Thyroid gland (tissue), 4 donors: ENCODE measurements at regions not wholly inside any gene's neighbourhood (a gene's known extent, or its start where the extent isn't known, plus 50 kb on each side); places are given as distances from the start of the nearest gene placed in this dataset.
"Not testable (repeated sequence)": the region's sequence is repeated elsewhere in the genome, so short reads cannot be mapped to it uniquely, and the experiment has no call there.

Experiments used
- DNase-seq, 2 donors: peaks; one replicate each; pipeline ENCODE4 v3.0.0-alpha.2; 2019
- H3K27ac ChIP-seq, 3 donors: fragments of 200-600 bp; sonication (generic); 1 replicate in 2 of 3; 2 replicates in 1 of 3; pipeline ENCODE4 v1.5.1; 2016 to 2019; ENCODE audit warnings: mild to moderate bottlenecking in 1 of 3, moderate library complexity in 1 of 3
- H3K27me3 ChIP-seq: fragments of 200-600 bp; sonication (generic); one replicate; pipeline ENCODE4 v1.5.1; 2019
- H3K36me3 ChIP-seq, 2 donors: fragments of 200-600 bp; sonication (generic); one replicate each; pipeline ENCODE4 v1.5.1; 2016 to 2019
- H3K4me1 ChIP-seq, 2 donors: fragments of 200-600 bp; sonication (generic); one replicate each; pipeline ENCODE4 v1.5.1; 2017 to 2019
- H3K4me3 ChIP-seq, 3 donors: fragments of 200-600 bp; sonication (generic); replicated peaks in 1 of 3; 1 replicate in 2 of 3; 2 replicates in 1 of 3; pipeline ENCODE4 v1.5.1; 2016; ENCODE audit warnings: mild to moderate bottlenecking in 1 of 3
- H3K9me3 ChIP-seq: fragments of 200-600 bp; sonication (generic); one replicate; pipeline ENCODE4 v1.5.1; 2017
- CTCF ChIP-seq, 6 experiments: fragments of 200-600 bp in 3 of 6; fragments of 450-650 bp in 3 of 6; sonication (generic) in 3 of 6; IDR thresholded peaks; one replicate each; pipeline ENCODE4 v1.5.1; 2016 to 2019; ENCODE audit warnings: antibody characterized with exemption in 6 of 6, mild to moderate bottlenecking in 2 of 6, inconsistent platforms in 1 of 6, moderate library complexity in 1 of 6
- POLR2A ChIP-seq, 2 donors: fragments of 450-650 bp; IDR thresholded peaks; one replicate each; pipeline ENCODE4 v1.6.1; 2017; ENCODE audit warnings: antibody characterized with exemption in 2 of 2, mild to moderate bottlenecking in 2 of 2, moderate library complexity in 1 of 2
- WGBS, 2 donors: methylation state at CpG; one replicate each; pipeline ENCODE4 v1.1.5; 2017; 5-methylcytosine and 5-hydroxymethylcytosine counted together
- intact Hi-C: fragments of 100-400 bp; cut with DNase I; formaldehyde crosslinking; loops from one replicate; pipeline ENCODE4 v1.15.1; 2023

- 84 to 97% methylated on average over 1 of the region's 1 CpG for WGBS, 2 donors
- H3K4me3 ChIP-seq: no peak overlapping the region
- TF ChIP-seq POLR2A (IDR thresholded peaks at IDR 0.05) (no peak), CTCF (IDR thresholded peaks at IDR 0.05) (no peak)
- H3K27me3 ChIP-seq: no peaks in the 10 kb centered on the region
- H3K36me3 ChIP-seq: no peaks in the 10 kb centered on the region
- no peaks in the 10 kb centered on the region for H3K9me3 ChIP-seq
- intact Hi-C loops: no loop called here
- H3K27ac ChIP-seq: no peak overlapping the region
- no peak for DNase-seq
- no peaks in the 10 kb centered on the region for H3K4me1 ChIP-seq
These were observed 229.0 kb downstream of the OXSM start for GRCh38 chr3:26018889-26019288.

- H3K27me3 ChIP-seq, intact Hi-C loops, H3K27ac ChIP-seq, H3K36me3 ChIP-seq, H3K4me1 ChIP-seq, H3K9me3 ChIP-seq, H3K4me3 ChIP-seq, DNase-seq: not testable (repeated sequence)
- WGBS, 2 donors: 90 to 94% methylated on average over 3 of the region's 3 CpGs
These were observed 234.3 kb downstream of the OXSM start for GRCh38 chr3:26024206-26024605.

- H3K36me3 ChIP-seq: no peaks in the 10 kb centered on the region
- H3K4me3 ChIP-seq: no peak overlapping the region
- no peaks in the 10 kb centered on the region for H3K27me3 ChIP-seq
- no peak for TF ChIP-seq POLR2A (IDR thresholded peaks at IDR 0.05)
- no peak for TF ChIP-seq CTCF (IDR thresholded peaks at IDR 0.05)
- 24 to 32% methylated on average over 2 of the region's 2 CpGs for WGBS, 2 donors
- H3K9me3 ChIP-seq: no peaks in the 10 kb centered on the region
- no peak overlapping the region for H3K27ac ChIP-seq
- intact Hi-C loops: no loop called here
- no peaks in the 10 kb centered on the region for H3K4me1 ChIP-seq
- no peak for DNase-seq
These were observed 239.4 kb downstream of the OXSM start for GRCh38 chr3:26029321-26029720.

GRCh38 chr3:26042126-26042525 is 252.2 kb downstream of the OXSM start:
- H3K27me3 ChIP-seq, H3K27ac ChIP-seq, intact Hi-C loops, H3K4me1 ChIP-seq, H3K9me3 ChIP-seq, H3K36me3 ChIP-seq, DNase-seq, H3K4me3 ChIP-seq: not testable (repeated sequence)
- 83 to 91% methylated on average over 12 of the region's 12 CpGs for WGBS, 2 donors

GRCh38 chr3:26049951-26050350 is 260.1 kb downstream of the OXSM start:
- Histone ChIP-seq H3K4me1 (no peaks in the 10 kb centered on the region), H3K27ac (no peak overlapping the region), H3K36me3 (no peaks in the 10 kb centered on the region), H3K27me3 (no peaks in the 10 kb centered on the region), H3K9me3 (no peaks in the 10 kb centered on the region), H3K4me3 (no peak overlapping the region)
- TF ChIP-seq POLR2A (IDR thresholded peaks at IDR 0.05) (no peak), CTCF (IDR thresholded peaks at IDR 0.05) (no peak)
- 56 to 65% methylated on average over 1 of the region's 1 CpG for WGBS, 2 donors
- no peak for DNase-seq
- intact Hi-C loops: no loop called here

- H3K9me3 ChIP-seq: no peaks in the 10 kb centered on the region
- no peak for DNase-seq
- H3K27me3 ChIP-seq: no peaks in the 10 kb centered on the region
- H3K4me1 ChIP-seq: no peaks in the 10 kb centered on the region
- no peaks in the 10 kb centered on the region for H3K36me3 ChIP-seq
- no peak overlapping the region for H3K4me3 ChIP-seq
- intact Hi-C loops: no loop called here
- 65 to 78% methylated on average over 1 of the region's 1 CpG for WGBS, 2 donors
- TF ChIP-seq CTCF (IDR thresholded peaks at IDR 0.05) (no peak), POLR2A (IDR thresholded peaks at IDR 0.05) (no peak)
- H3K27ac ChIP-seq: no peak overlapping the region
These were observed 260.9 kb downstream of the OXSM start for GRCh38 chr3:26050776-26051175.
